GM12864 (cell line): ENCODE measurements at regions not wholly inside any gene's neighbourhood (a gene's known extent, or its start where the extent isn't known, plus 50 kb on each side); places are given as distances from the start of the nearest gene placed in this dataset.

Experiments used
- DNase-seq: peaks from one replicate; pipeline ENCODE4 v3.0.0-alpha.2; 2011; ENCODE audit warnings: low read depth
- H3K4me3 ChIP-seq: 2 replicates; pipeline ENCODE4 v1.5.1; 2011; ENCODE audit warnings: mild to moderate bottlenecking, low read depth, low read length, control low read depth
- CTCF ChIP-seq: IDR thresholded peaks from 2 replicates; pipeline ENCODE4 v1.5.1; 2011; ENCODE audit warnings: low read depth, mild to moderate bottlenecking, moderate library complexity, low read length, control low read depth, inconsistent platforms; ENCODE audit errors: missing control alignments

GRCh38 chr11:96465512-96465911 lies 75.7 kb downstream of the JRKL start:
- H3K4me3 ChIP-seq = no peak overlapping the region
- DNase-seq = no peak
- TF ChIP-seq CTCF = no peak

DNA sequence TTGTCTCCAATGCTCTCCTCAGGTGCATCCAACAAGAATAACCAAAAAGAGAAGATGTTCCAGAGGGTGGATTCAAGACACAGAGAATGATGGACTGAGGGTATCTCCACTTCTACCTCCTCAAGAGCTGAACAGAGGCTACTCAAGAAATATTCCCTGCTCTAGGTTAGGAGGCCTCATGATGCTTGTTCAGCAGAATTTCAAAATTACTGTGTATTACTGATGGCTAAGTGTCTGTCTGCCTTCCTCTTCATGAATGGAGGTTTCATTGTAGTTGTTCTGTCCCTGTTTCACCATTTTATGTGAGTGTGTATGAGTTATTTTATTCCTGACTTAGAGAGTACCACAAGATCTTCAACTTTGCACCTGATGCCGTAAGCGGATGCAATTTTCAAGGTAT lies 76.8 kb downstream of the JRKL start:
- no peak for TF ChIP-seq CTCF
- no peak for DNase-seq

GRCh38 chr11:96469776-96470175 lies 80.0 kb downstream of the JRKL start:
- no peak overlapping the region for H3K4me3 ChIP-seq
- no peak for TF ChIP-seq CTCF
- DNase-seq = no peak

More for the DNA sequence above, 76.8 kb downstream of the JRKL start:
- no peak overlapping the region for H3K4me3 ChIP-seq

GRCh38 chr11:96470521-96470920 lies 80.7 kb downstream of the JRKL start:
- H3K4me3 ChIP-seq = no peak overlapping the region
- TF ChIP-seq CTCF = no peak
- DNase-seq = no peak

GRCh38 chr11:96472085-96472484 lies 82.3 kb downstream of the JRKL start:
- no peak for DNase-seq
- no peak overlapping the region for H3K4me3 ChIP-seq
- peak; percentile 50 for TF ChIP-seq CTCF

GRCh38 chr11:96474263-96474662 lies 84.5 kb downstream of the JRKL start:
- H3K4me3 ChIP-seq = no peak overlapping the region
- DNase-seq = no peak
- no peak for TF ChIP-seq CTCF

DNA sequence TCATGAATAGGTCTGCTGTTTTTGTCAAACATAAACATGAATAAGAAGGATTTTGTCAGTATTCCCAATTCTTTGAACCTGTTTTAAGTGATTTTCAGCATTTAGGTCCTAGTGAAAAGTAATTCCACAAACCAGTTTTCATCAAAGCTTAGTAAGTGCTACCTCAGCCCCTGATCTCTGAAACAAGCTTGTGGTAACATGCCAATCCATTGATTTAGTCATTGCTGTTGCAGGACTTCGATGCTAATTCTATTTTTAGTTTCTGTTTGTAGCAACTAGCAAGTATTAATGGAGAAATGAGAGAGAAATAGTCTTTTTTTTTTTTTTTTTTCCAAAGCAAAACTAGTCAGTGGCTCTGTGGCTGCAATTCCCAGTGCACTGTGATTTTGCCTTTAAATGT lies 91.4 kb downstream of the JRKL start:
- no peak for DNase-seq
- TF ChIP-seq CTCF = no peak
- H3K4me3 ChIP-seq = no peak overlapping the region
